Pancreas (tissue), 10 donors: ENCODE measurements at regions not wholly inside any gene's neighbourhood (a gene's known extent, or its start where the extent isn't known, plus 50 kb on each side); places are given as distances from the start of the nearest gene placed in this dataset.

Experiments
- ATAC-seq, 4 donors: fragments of 200-7000 bp; cut with Tn5 transposase; one replicate each; pipeline versions ENCODE4 v1.8.0 to v1.9.1; 2020; ENCODE audit warnings: mild to moderate bottlenecking in 4 of 4, moderate library complexity in 4 of 4
- DNase-seq, 6 donors: peaks; one replicate each; pipeline ENCODE4 v3.0.0-alpha.2; 2020
- FAIRE-seq: peaks from 2 replicates; lab custom pipeline; 2012; peaks lifted over from hg19 to GRCh38; lab: Jason Lieb, UNC
- H3K27ac ChIP-seq, 4 donors: fragments of 200-600 bp; sonication (generic); 1 replicate in 3 of 4; 2 replicates in 1 of 4; pipeline versions ENCODE4 v1.5.0 to v1.8.0; 2020
- H3K27me3 ChIP-seq, 4 donors: fragments of 200-600 bp; one replicate each; pipeline ENCODE4 v1.8.0; 2021
- H3K36me3 ChIP-seq, 3 donors: fragments of 200-600 bp; sonication (generic) in 1 of 3; one replicate each; pipeline versions ENCODE4 v1.5.0 to v1.8.0; 2020 to 2021
- H3K4me1 ChIP-seq, 3 donors: fragments of 200-600 bp; one replicate each; pipeline ENCODE4 v1.8.0; 2021
- H3K4me3 ChIP-seq, 4 donors: fragments of 200-600 bp; sonication (generic) in 2 of 4; one replicate each; pipeline versions ENCODE4 v1.5.0 to v1.8.0; 2020 to 2021
- H3K9me3 ChIP-seq, 4 donors: fragments of 200-600 bp; one replicate each; pipeline ENCODE4 v1.8.0; 2021
- CTCF ChIP-seq, 4 donors: fragments of 200-600 bp; sonication (generic) in 3 of 4; IDR thresholded peaks; one replicate each; pipeline versions ENCODE4 v1.5.0 to v1.8.0; 2021; ENCODE audit warnings: antibody characterized with exemption in 4 of 4
- WGBS, 2 donors: extraction: QIAGEN DNeasy Blood & Tissue Kit; methylation state at CpG; one replicate each; pipeline ENCODE4 v1.1.7; 2013; 5-methylcytosine and 5-hydroxymethylcytosine counted together
- intact Hi-C, 3 donors: fragments of 100-400 bp; cut with DNase I; formaldehyde crosslinking; loops; one replicate each; pipeline versions ENCODE4 v1.11.1 to v1.14.2; 2022
- donor health status: healthy with polysubstance abuse.
- donor health status: DM: no; HTN: no; CAD: no; lungs with moderate emphysema.
- donor health status: DM: no; HTN: no; CAD: no.
- donor health status: control.
- donor health status: control.
- donor health status: Bipolar disorder and iron deficiency.
- donor health status: DM: yes; HTN: yes; CAD: no.
- donor health status: DM: no; HTN: no; CAD: no.
- donor health status: DM: no; HTN: no; CAD: no.
- donor health status: DM: yes; HTN: yes; CAD: no.

DNA sequence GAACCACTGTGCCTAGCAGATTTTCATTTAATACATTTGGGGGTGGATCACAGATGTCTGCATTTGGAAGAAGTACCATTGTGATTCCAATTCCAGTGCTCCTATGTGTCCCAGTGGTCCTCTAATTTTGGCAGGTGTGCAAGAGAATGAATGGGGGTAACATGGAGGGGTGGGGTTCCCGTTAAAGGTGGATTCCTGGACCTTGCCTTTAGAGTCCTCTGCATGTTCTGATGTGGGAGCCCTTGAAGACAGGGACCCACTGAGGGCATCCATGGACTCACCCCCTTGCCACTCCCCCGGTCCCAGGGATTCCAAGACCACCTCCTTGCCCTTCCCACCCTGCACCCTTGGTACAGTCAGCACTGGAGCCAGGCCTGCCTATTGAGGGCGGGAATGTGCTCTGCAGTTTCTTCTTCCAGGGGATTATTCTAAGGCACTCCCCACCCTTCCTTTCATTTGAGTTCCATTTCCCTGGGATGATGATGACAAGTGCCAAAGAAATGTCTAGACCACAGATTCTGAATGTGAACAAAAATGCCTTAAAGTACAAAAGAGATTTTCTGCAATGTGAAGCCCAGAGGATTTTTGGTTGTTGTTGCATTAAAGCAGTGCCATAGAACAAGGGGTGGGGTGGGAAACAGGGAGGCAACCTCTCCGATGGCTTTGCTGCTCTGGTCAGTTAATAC is 119.4 kb upstream of the PTCH1 start:
- 75 to 86% methylated on average over 4 of the region's 4 CpGs for WGBS, 2 donors
- ATAC-seq (no peak), FAIRE-seq (no peak), DNase-seq (no peak)
- Histone ChIP-seq H3K4me1 (no peaks in the 10 kb centered on the region), H3K27me3 (no peaks in the 10 kb centered on the region), H3K9me3 (no peaks in the 10 kb centered on the region), H3K27ac (no peak overlapping the region), H3K4me3 (no peak overlapping the region), H3K36me3 (no peaks in the 10 kb centered on the region)
- intact Hi-C loops, result no loop called here
- no peak for TF ChIP-seq CTCF (IDR thresholded peaks at IDR 0.05)

DNA sequence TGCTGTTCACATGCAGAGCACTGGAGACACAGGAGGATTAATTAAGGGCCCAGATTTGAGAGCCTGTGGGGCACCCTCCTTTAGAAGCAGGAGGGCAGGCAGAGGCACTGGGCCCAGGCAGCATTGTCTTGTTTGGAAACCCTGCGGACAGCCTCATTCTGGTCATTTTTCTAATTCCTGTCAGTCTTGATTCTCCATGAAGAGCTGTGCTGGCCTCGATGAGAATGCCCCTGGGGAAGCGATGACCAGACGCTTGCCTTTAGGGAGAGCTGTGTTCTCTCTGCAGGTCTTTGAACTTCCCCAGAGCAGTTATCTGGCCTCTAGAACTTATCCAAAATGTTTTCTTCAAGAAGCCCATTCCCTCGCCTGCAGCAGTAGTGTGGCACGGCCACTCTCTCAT is 117.8 kb upstream of the PTCH1 start:
- no peaks in the 10 kb centered on the region for H3K4me1 ChIP-seq
- no peak overlapping the region for H3K27ac ChIP-seq
- 80 to 82% methylated on average over 6 of the region's 6 CpGs for WGBS, 2 donors
- ATAC-seq (no peak), DNase-seq (no peak), FAIRE-seq (no peak)
- TF ChIP-seq CTCF (IDR thresholded peaks at IDR 0.05), result no peak
- intact Hi-C loops, result no loop called here
- H3K27me3 ChIP-seq, result no peaks in the 10 kb centered on the region
- no peaks in the 10 kb centered on the region for H3K36me3 ChIP-seq
- no peak overlapping the region for H3K4me3 ChIP-seq
- H3K9me3 ChIP-seq, result no peaks in the 10 kb centered on the region

GRCh38 chr9:95634114-95634513 is 117.3 kb upstream of the PTCH1 start:
- DNase-seq, result no peak
- H3K27ac ChIP-seq, result no peak overlapping the region
- no peaks in the 10 kb centered on the region for H3K27me3 ChIP-seq
- no peak for TF ChIP-seq CTCF (IDR thresholded peaks at IDR 0.05)
- no peak overlapping the region for H3K4me3 ChIP-seq
- FAIRE-seq, result no peak
- H3K9me3 ChIP-seq, result no peaks in the 10 kb centered on the region
- H3K4me1 ChIP-seq, result no peaks in the 10 kb centered on the region
- intact Hi-C loops, result no loop called here
- 82 to 90% methylated on average over 4 of the region's 4 CpGs for WGBS, 2 donors
- no peak for ATAC-seq
- no peaks in the 10 kb centered on the region for H3K36me3 ChIP-seq

GRCh38 chr9:95629585-95629984 is 112.8 kb upstream of the PTCH1 start:
- Histone ChIP-seq H3K36me3 (no peaks in the 10 kb centered on the region), H3K9me3 (no peaks in the 10 kb centered on the region), H3K4me3 (no peak overlapping the region), H3K27me3 (no peaks in the 10 kb centered on the region), H3K4me1 (no peaks in the 10 kb centered on the region), H3K27ac (no peak overlapping the region)
- ATAC-seq, result no peak
- intact Hi-C loops, result no loop called here
- no peak for FAIRE-seq
- TF ChIP-seq CTCF (IDR thresholded peaks at IDR 0.05), result no peak
- DNase-seq, result no peak
- 87 to 88% methylated on average over 6 of the region's 6 CpGs for WGBS, 2 donors

GRCh38 chr9:95627802-95628201 is 111.0 kb upstream of the PTCH1 start:
- DNase-seq, result no peak
- FAIRE-seq, result no peak
- no peaks in the 10 kb centered on the region for H3K27me3 ChIP-seq
- no peak for TF ChIP-seq CTCF (IDR thresholded peaks at IDR 0.05)
- ATAC-seq, result no peak
- no peaks in the 10 kb centered on the region for H3K4me1 ChIP-seq
- no peak overlapping the region for H3K4me3 ChIP-seq
- H3K9me3 ChIP-seq, result no peaks in the 10 kb centered on the region
- 55 to 64% methylated on average over 8 of the region's 8 CpGs for WGBS, 2 donors
- intact Hi-C loops, result no loop called here
- no peak overlapping the region for H3K27ac ChIP-seq
- H3K36me3 ChIP-seq, result no peaks in the 10 kb centered on the region
